HUES64 (cell line): ENCODE measurements at regions not wholly inside any gene's neighbourhood (a gene's known extent, or its start where the extent isn't known, plus 50 kb on each side); places are given as distances from the start of the nearest gene placed in this dataset.
A peak's percentile ranks its signal among the peaks of the same experiment; 100 is the strongest.

ENCODE experiments used
- H3K27ac ChIP-seq: 2 replicates; pipeline ENCODE4 v1.7.0; 2013; ENCODE audit warnings: low read depth, low read length, inconsistent platforms
- H3K27me3 ChIP-seq: 2 replicates; pipeline ENCODE4 v1.6.1; 2013; ENCODE audit warnings: mild to moderate bottlenecking, low read length; ENCODE audit not compliant: insufficient read depth
- H3K36me3 ChIP-seq: 2 replicates; pipeline ENCODE4 v1.6.1; 2013; ENCODE audit warnings: mild to moderate bottlenecking, low read length; ENCODE audit not compliant: insufficient read depth
- H3K4me1 ChIP-seq: 2 replicates; pipeline ENCODE4 v1.6.1; 2013; ENCODE audit warnings: mild to moderate bottlenecking, low read length, moderate library complexity; ENCODE audit not compliant: insufficient read depth
- H3K4me3 ChIP-seq: 2 replicates; pipeline ENCODE4 v1.5.1; 2013; ENCODE audit warnings: mild to moderate bottlenecking, low read length, moderate library complexity
- H3K9ac ChIP-seq: 2 replicates; pipeline ENCODE4 v1.6.1; 2013; ENCODE audit warnings: mild to moderate bottlenecking, low read depth, low read length
- H3K9me3 ChIP-seq: 2 replicates; pipeline ENCODE4 v1.6.1; 2013; ENCODE audit warnings: low read depth, low read length; ENCODE audit not compliant: insufficient read depth
- WGBS: fragments of 150-250, 120-280 bp; methylation state at CpG from one replicate; pipeline ENCODE4 v1.1.7; 2013; ENCODE audit warnings: missing lambda C conversion rate; 5-methylcytosine and 5-hydroxymethylcytosine counted together

DNA sequence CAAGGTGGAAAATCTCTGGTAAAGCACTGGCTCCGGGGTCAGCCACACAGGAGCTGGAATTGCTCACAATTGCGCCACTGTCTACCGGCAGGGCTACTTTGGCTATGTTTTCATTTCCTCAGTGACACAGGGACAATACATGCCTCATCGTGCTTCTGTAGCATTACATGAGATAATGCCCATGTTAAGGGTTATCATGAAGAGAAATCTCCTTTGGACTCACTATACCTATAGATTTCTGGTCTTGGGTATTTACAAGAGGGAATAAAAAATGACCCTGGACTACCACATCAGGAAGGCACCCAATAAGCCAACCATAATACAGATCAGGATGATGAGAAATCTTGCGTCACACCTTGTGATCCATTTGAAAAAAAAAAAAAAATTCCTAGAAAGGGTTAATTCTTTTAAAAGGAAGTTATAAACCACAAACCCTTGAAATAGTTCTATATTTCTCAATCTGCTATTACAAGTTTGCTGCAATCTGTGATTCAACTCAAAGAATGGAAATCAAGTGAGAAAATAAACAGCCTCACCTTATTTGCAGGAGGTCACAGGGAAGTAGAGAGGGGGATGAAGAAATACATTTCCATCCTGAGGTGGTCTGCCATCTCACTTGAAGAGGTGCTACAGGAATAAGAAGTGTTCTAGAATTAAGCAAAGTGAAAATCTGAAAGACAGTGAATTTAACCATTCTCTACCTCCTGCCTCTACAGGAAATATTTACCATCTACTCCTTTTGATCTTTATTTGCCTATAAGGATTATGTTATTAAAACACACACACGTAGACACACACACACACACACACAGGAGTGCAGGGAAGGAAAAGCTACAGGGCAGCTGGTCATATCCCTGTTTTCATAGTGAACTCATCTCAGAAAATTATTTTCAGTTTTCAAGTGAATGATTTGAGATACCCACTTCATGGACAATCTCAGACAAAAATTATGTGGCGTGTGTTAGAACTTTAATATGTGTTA, 231.3 kb upstream of the CELF2 start:
- H3K9me3 ChIP-seq, result peaks cover 9% of the 10 kb centered on the region; the same call in 1 of the 2 replicates
- no peak overlapping the region for H3K9ac ChIP-seq
- H3K4me1 ChIP-seq, result peaks cover 3% of the 10 kb centered on the region; the same call in 1 of the 2 replicates
- WGBS, result 94% methylated on average over 5 of the region's 7 CpGs
- no peaks in the 10 kb centered on the region for H3K36me3 ChIP-seq
- H3K4me3 ChIP-seq, result no peak overlapping the region
- H3K27me3 ChIP-seq, result no peaks in the 10 kb centered on the region
- no peak overlapping the region for H3K27ac ChIP-seq

DNA sequence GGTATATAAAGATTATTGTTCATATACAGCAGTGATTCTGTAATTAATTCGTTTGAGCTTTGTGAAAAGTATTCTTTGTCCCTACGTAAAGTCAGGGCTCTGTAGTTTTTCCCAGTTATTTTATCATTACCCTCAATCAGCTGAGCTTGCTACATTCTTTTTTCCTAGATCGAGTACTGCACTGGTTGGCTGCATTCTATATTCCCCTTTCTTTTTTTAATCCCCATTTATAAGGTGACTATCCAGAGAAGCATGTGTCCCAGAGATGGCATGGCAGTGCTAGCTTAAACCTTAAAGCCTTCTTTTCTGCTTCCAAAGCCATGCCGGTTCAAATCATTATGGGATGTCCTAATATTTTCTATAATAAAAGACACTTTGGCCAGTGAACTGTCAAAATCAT, 230.1 kb upstream of the CELF2 start:
- Histone ChIP-seq H3K9me3 (peaks cover 9% of the 10 kb centered on the region; the same call in 1 of the 2 replicates), H3K9ac (no peak overlapping the region), H3K4me1 (peaks cover 10% of the 10 kb centered on the region), H3K4me3 (no peak overlapping the region), H3K27ac (no peak overlapping the region), H3K27me3 (no peaks in the 10 kb centered on the region), H3K36me3 (no peaks in the 10 kb centered on the region)
- WGBS, result 97% methylated on average over 4 of the region's 4 CpGs

DNA sequence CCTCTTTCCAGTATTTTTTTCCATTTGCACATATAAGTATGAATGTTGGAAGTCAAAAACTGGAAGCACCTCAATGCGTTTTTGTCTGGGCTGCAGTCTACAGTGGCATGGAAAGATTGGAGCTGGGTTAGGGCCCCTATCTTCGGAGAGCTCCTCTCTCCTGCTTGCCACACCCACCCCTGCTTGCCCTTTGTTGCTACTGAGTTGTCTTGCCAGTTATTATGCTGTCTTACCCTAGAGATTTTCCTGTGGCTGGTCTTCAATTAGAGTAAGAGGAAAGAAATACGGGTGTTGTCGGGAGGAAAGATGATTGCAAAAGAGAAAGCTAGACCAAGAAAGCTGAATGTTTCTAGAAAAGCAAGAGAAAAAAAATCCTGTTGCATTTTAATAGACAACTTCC, 228.9 kb upstream of the CELF2 start:
- Histone ChIP-seq H3K9me3 (peaks cover 9% of the 10 kb centered on the region; the same call in 1 of the 2 replicates), H3K4me1 (peaks cover 20% of the 10 kb centered on the region), H3K4me3 (no peak overlapping the region), H3K27me3 (no peaks in the 10 kb centered on the region), H3K27ac (no peak overlapping the region), H3K36me3 (no peaks in the 10 kb centered on the region), H3K9ac (no peak overlapping the region)
- WGBS, result 80% methylated on average over 4 of the region's 4 CpGs

DNA sequence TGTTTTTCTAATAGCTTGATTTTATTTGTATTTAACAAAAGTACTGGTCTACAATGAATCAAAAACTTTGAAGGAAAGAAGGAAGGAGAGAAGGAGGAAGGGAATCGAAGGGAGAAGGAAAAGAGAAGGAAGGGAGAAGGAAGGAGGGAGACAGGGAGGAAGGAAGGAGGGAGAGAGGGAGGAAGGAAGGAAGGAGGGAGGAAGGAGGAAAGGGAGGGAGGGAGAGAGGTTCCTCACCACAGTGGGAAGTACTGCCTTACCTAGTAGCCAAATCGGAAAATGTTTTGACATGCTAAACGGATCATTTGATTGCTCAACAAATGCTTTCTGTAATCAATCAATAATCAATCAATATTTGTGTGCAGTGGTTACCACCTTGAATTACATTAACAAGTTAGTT, 225.8 kb upstream of the CELF2 start:
- Histone ChIP-seq H3K9me3 (no peaks in the 10 kb centered on the region), H3K9ac (peak overlapping the region; percentile 29; the same call in 1 of the 2 replicates), H3K27ac (peak overlapping the region; percentile 81), H3K27me3 (no peaks in the 10 kb centered on the region), H3K4me1 (peaks cover 39% of the 10 kb centered on the region), H3K4me3 (no peak overlapping the region), H3K36me3 (no peaks in the 10 kb centered on the region)
- WGBS, result 61% methylated on average over 3 of the region's 3 CpGs

DNA sequence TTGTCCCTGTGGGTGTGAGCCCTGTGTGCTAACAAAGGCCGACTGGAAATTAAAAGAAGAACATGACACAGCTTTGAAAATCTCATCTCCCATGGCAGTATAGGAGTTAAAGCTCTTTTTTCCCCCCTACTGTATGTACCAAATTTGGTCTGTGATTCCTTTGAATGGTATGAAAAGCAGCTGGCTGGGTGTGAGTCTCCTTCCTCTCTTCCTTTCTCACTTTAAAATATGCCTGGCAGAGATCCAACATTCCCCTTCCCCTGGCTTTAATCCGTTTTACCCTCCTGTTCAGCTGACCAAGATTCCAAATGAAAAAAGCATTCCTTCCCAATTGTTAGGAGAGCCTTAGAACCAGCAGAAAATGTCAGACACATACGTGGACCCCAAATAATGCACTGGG, 225.0 kb upstream of the CELF2 start:
- Histone ChIP-seq H3K27me3 (no peaks in the 10 kb centered on the region), H3K9ac (peak overlapping the region; percentile 29; the same call in 1 of the 2 replicates), H3K27ac (peak overlapping the region; percentile 81), H3K4me1 (peaks cover 47% of the 10 kb centered on the region), H3K4me3 (no peak overlapping the region), H3K36me3 (no peaks in the 10 kb centered on the region), H3K9me3 (no peaks in the 10 kb centered on the region)
- 24% methylated on average over 3 of the region's 3 CpGs for WGBS

DNA sequence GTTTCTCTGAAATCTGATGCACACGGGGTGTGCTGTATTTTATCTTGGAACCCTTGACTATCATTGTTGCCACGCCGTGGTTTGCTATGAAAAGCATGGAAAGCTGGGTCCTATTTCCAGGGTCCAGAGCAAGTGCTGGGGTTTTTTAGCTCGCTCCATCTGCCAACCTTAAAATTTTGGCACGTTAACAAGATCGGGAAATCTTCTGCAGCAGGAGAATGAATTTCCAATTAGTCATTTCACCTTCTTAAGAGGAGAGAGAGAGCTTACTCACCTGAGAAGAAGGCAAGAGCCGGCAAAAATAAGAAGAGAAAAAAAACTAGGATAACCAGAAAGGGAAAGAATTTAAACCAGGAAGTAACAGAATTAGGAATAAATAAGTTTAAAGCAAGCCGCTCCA, 223.6 kb upstream of the CELF2 start:
- peaks cover 60% of the 10 kb centered on the region for H3K4me1 ChIP-seq
- H3K9ac ChIP-seq, result no peak overlapping the region
- no peaks in the 10 kb centered on the region for H3K36me3 ChIP-seq
- 0 out of 2 replicates have a peak overlapping the region, but pooled peaks have one; percentile 15 for H3K27ac ChIP-seq
- no peaks in the 10 kb centered on the region for H3K9me3 ChIP-seq
- 91% methylated on average over 7 of the region's 8 CpGs for WGBS
- H3K4me3 ChIP-seq, result no peak overlapping the region
- H3K27me3 ChIP-seq, result no peaks in the 10 kb centered on the region

DNA sequence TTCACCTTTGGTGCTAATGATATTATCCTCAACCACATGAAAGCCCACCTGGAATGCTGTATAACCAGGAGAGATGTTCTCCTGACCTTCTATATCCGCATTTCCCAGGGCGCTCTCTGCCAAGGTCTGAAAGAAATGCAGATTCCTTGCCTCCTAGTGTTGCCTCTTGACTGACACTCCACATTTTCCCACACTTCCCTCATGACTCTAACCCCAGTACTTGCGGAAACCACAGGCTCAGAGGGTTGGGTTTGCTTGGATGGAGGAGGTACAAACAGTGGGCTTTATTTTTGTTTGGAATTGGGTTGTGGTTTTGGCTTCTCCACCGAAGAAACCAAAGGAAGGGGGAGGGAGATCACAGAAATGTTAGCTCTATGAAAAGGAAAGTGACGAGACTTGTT, 222.9 kb upstream of the CELF2 start:
- Histone ChIP-seq H3K9ac (no peak overlapping the region), H3K27me3 (no peaks in the 10 kb centered on the region), H3K4me1 (peaks cover 60% of the 10 kb centered on the region), H3K9me3 (no peaks in the 10 kb centered on the region), H3K27ac (no peak overlapping the region), H3K36me3 (no peaks in the 10 kb centered on the region), H3K4me3 (no peak overlapping the region)
- 67% methylated on average over 5 of the region's 5 CpGs for WGBS

DNA sequence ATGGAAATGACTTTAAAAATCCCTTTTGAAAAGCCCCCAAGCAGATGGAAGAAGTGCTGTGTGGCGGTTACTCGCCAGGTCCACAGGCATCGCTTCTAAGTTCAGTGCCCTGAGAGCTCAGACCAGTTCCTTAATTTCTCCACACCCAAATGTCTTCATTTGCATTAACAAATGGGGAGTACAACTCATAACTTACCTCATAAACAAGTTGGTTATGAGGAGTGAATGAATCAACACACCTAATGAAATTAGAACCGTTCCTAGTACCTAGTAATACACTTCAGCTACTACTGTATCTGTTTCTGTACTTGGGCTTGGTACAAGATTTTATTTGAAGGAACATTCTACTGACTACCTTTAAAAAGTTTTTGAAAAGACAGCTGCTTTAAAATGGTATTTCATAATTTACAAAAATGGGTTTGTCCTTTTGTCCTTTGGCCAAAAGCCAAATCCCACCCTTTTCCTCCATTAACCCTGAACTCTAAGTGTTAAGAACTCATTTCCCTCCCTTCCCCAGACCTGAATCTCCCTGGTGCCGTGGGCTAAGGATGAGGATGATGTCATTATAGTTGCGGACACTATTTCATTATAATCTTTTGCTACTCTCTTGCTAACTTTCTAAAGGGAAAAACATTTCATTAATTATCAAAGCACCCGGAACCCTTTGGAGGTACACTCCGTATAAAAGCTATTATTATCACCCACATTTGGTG, 221.5 kb upstream of the CELF2 start:
- H3K27me3 ChIP-seq, result no peaks in the 10 kb centered on the region
- peak overlapping the region; percentile 63; the same call in 1 of the 2 replicates for H3K27ac ChIP-seq
- H3K4me3 ChIP-seq, result no peak overlapping the region
- 95% methylated on average over 3 of the region's 8 CpGs for WGBS
- H3K36me3 ChIP-seq, result no peaks in the 10 kb centered on the region
- peaks cover 60% of the 10 kb centered on the region for H3K4me1 ChIP-seq
- H3K9me3 ChIP-seq, result no peaks in the 10 kb centered on the region
- no peak overlapping the region; the same call in 1 of the 2 replicates for H3K9ac ChIP-seq

DNA sequence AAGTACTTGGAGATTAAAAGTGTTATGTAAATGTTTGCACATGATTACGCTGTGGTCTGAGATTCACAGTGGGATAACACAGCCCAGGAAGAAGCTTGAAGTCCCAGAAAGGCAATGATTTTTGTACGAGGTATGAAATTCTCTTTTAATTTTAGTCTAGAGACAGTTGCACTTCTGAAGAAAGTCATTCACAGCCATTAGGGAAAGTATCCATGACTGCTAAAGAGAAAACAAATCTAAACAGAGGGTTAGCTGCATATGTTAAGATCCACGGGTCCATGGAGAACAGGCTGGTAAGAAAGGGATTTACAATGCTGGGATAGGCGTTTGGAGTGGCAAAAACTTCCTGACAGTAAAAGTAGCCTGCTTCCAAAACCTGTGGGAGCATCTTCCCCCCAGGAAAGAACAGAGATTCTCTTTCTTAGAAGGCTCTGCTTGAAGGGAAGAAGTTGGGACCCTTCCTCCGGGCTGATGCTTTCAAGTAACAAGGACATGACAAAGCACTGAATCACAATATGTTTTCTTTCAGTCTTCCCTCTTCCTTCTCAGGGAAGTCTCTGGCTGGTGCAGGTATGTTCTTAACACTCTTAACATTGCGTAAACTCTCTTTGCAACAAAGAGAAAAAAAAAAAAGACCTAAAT, 220.8 kb upstream of the CELF2 start:
- Histone ChIP-seq H3K9me3 (no peaks in the 10 kb centered on the region), H3K27ac (peak overlapping the region; percentile 63; the same call in 1 of the 2 replicates), H3K9ac (no peak overlapping the region; the same call in 1 of the 2 replicates), H3K4me1 (peaks cover 59% of the 10 kb centered on the region), H3K27me3 (no peaks in the 10 kb centered on the region), H3K36me3 (no peaks in the 10 kb centered on the region), H3K4me3 (no peak overlapping the region)
- 41% methylated on average over 6 of the region's 6 CpGs for WGBS

DNA sequence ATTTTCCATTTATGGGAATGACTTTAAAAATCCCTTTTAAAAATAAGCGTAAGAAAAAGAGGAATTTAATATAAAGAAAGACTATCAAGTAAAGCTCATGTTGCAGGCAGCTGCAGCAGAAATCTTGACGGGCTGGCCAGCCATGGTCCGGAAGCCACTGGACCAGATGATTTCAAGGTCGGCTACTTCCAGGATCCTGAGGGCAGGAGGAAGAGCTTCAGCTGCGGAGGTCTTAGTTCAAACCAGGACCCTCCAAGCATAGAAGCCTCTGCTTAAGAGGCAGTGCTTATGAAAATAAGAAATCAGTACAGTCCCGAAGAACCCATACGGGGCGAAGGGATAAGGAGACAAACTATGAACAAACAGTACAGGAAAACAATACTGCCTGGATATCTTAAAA, 220.2 kb upstream of the CELF2 start:
- H3K4me3 ChIP-seq, result no peak overlapping the region
- WGBS, result 72% methylated on average over 8 of the region's 8 CpGs
- no peaks in the 10 kb centered on the region for H3K9me3 ChIP-seq
- peak overlapping the region; percentile 46; the same call in 1 of the 2 replicates for H3K27ac ChIP-seq
- H3K27me3 ChIP-seq, result no peaks in the 10 kb centered on the region
- H3K4me1 ChIP-seq, result peaks cover 53% of the 10 kb centered on the region
- no peak overlapping the region; the same call in 1 of the 2 replicates for H3K9ac ChIP-seq
- H3K36me3 ChIP-seq, result no peaks in the 10 kb centered on the region
